HCT116 (cell line): ENCODE measurements at regions not wholly inside any gene's neighbourhood (a gene's known extent, or its start where the extent isn't known, plus 50 kb on each side); places are given as distances from the start of the nearest gene placed in this dataset.

ENCODE experiments used
- ATAC-seq: fragments of 200-7000 bp; cut with Tn5 transposase; 2 replicates; pipeline ENCODE4 v1.9.1; 2020; ENCODE audit warnings: mild to moderate bottlenecking, moderate library complexity
- BruUV-seq: library from RNA; stranded (reverse); fragments of 400-500 nt; replicated peaks from 2 replicates; lab custom pipeline; 2021; lab: Mats Ljungman, UMichigan
- CTCF ChIA-PET: fragments of 300-600 bp; sonication (Branson Sonifier 250); formaldehyde crosslinking; loops from one replicate; lab custom pipeline; 2021; ENCODE audit warnings: antibody characterized with exemption; lab: Charles Lee
- POLR2A ChIA-PET: fragments of 300-600, 350-600 bp; sonication (Branson Sonifier 250); formaldehyde crosslinking; loops from one replicate; lab custom pipeline; 2021; ENCODE audit warnings: antibody characterized with exemption; lab: Charles Lee
- RAD21 ChIA-PET, 2 experiments: fragments of 300-600 bp; sonication (Branson Sonifier 250); formaldehyde crosslinking; loops; one replicate each; lab custom pipeline; 2023; ENCODE audit warnings: low total read pairs in 2 of 2; ENCODE audit not compliant: uncharacterized antibody in 2 of 2, unreplicated experiment in 2 of 2, low non-redundant PET in 1 of 2; lab: Charles Lee
- DNase-seq: peaks from one replicate; pipeline ENCODE4 v3.0.0-alpha.2; 2010; ENCODE audit warnings: low read depth, low spot score
- H2AFZ ChIP-seq: fragments of 200-600 bp; shearing (Covaris generic), sonication (generic); 2 replicates; pipeline ENCODE4 v1.6.1; 2017; ENCODE audit warnings: low read depth, mixed run types, mixed read lengths, antibody characterized with exemption, low read length; ENCODE audit not compliant: poor library complexity, severe bottlenecking
- H3K27ac ChIP-seq: 2 replicates; pipeline ENCODE4 v1.5.1; 2012; ENCODE audit warnings: low read depth, low read length
- H3K27me3 ChIP-seq: fragments of 200-600 bp; sonication (generic); 2 replicates; pipeline ENCODE4 v1.6.1; 2016; ENCODE audit warnings: mixed run types, low read length, mixed read lengths; ENCODE audit not compliant: insufficient read depth
- H3K36me3 ChIP-seq, 2 experiments: fragments of 200-500 bp in 1 of 2; fragments of 200-600 bp in 1 of 2; sonication (Bioruptor generic) in 1 of 2; sonication (generic) in 1 of 2; 2 replicates each; pipeline versions ENCODE4 v1.5.1 to v1.6.1; 2014 to 2016; ENCODE audit warnings: low read length in 2 of 2, inconsistent platforms in 1 of 2, mixed read lengths in 1 of 2, mixed run types in 1 of 2; ENCODE audit not compliant: insufficient read depth in 2 of 2, control insufficient read depth in 1 of 2
- H3K4me1 ChIP-seq, 2 experiments: fragments of 200-600 bp in 1 of 2; sonication (generic) in 1 of 2; 2 replicates each; pipeline versions ENCODE4 v1.5.1 to v1.6.1; 2012 to 2017; ENCODE audit warnings: low read length in 2 of 2, inconsistent platforms in 1 of 2, mild to moderate bottlenecking in 1 of 2, mixed read lengths in 1 of 2, mixed run types in 1 of 2, moderate library complexity in 1 of 2; ENCODE audit not compliant: insufficient read depth in 2 of 2, control insufficient read depth in 1 of 2
- H3K4me2 ChIP-seq: fragments of 200-600 bp; sonication (generic); 2 replicates; pipeline ENCODE4 v1.6.1; 2017; ENCODE audit warnings: mixed run types, low read length, mixed read lengths
- H3K4me3 ChIP-seq, 2 experiments: fragments of 200-600 bp in 1 of 2; sonication (generic) in 1 of 2; replicated peaks in 1 of 2; 2 replicates each; pipeline ENCODE4 v1.5.1; 2011 to 2016; ENCODE audit warnings: low read length in 2 of 2, control low read depth in 1 of 2, low read depth in 1 of 2, mild to moderate bottlenecking in 1 of 2, mixed read lengths in 1 of 2, mixed run types in 1 of 2
- H3K79me2 ChIP-seq: fragments of 200-600 bp; sonication (generic); 2 replicates; pipeline ENCODE4 v1.6.1; 2017; ENCODE audit warnings: mild to moderate bottlenecking, mixed run types, low read length, moderate library complexity, mixed read lengths; ENCODE audit not compliant: insufficient read depth
- H3K9ac ChIP-seq: fragments of 200-600 bp; sonication (generic); 2 replicates; pipeline ENCODE4 v1.6.1; 2016; ENCODE audit warnings: low read length, mixed read lengths
- H3K9me2 ChIP-seq: fragments of 200-600 bp; sonication (generic), shearing (Covaris generic); 2 replicates; pipeline ENCODE4 v1.6.1; 2017; ENCODE audit warnings: mixed run types, mild to moderate bottlenecking, moderate library complexity; ENCODE audit not compliant: insufficient read depth
- H3K9me3 ChIP-seq, 2 experiments: fragments of 200-500 bp in 1 of 2; fragments of 200-600 bp in 1 of 2; sonication (Bioruptor generic) in 1 of 2; sonication (generic) in 1 of 2; 2 replicates each; pipeline ENCODE4 v1.6.1; 2014 to 2017; ENCODE audit warnings: low read length in 2 of 2, mixed read lengths in 2 of 2, inconsistent platforms in 1 of 2, low read depth in 1 of 2, mild to moderate bottlenecking in 1 of 2, mixed run types in 1 of 2, moderate library complexity in 1 of 2; ENCODE audit not compliant: control insufficient read depth in 1 of 2, insufficient read depth in 1 of 2
- H4K20me1 ChIP-seq: fragments of 200-600 bp; sonication (generic), shearing (Covaris generic); 2 replicates; pipeline ENCODE4 v1.6.1; 2017; ENCODE audit warnings: mixed run types, mild to moderate bottlenecking, moderate library complexity; ENCODE audit not compliant: insufficient read depth
- CBX3 ChIP-seq: IDR thresholded peaks from 2 replicates; pipeline ENCODE4 v1.6.1; 2012; ENCODE audit warnings: low read depth
- CEBPB ChIP-seq: IDR thresholded peaks from 2 replicates; pipeline ENCODE4 v1.6.1; 2012; ENCODE audit warnings: low read depth
- CTCF ChIP-seq, 3 experiments: fragments of 200-600 bp in 1 of 3; sonication (generic) in 1 of 3; IDR thresholded peaks in 2 of 3; conservative IDR thresholded peaks in 1 of 3; 2 replicates each; pipeline ENCODE4 v1.5.1; 2012 to 2017; ENCODE audit warnings: low read depth in 2 of 3, low read length in 2 of 3, antibody characterized with exemption in 1 of 3, borderline replicate concordance in 1 of 3, control low read depth in 1 of 3, mild to moderate bottlenecking in 1 of 3, mixed read lengths in 1 of 3, mixed run types in 1 of 3, moderate library complexity in 1 of 3; ENCODE audit not compliant: insufficient read depth in 1 of 3
- ELF1 ChIP-seq: IDR thresholded peaks from 2 replicates; pipeline ENCODE4 v1.6.1; 2012; ENCODE audit warnings: low read depth, borderline replicate concordance
- EZH2phosphoT487 ChIP-seq: fragments of 200-600 bp; IDR thresholded peaks from 2 replicates; pipeline ENCODE4 v1.6.1; 2018; ENCODE audit warnings: antibody characterized with exemption, borderline replicate concordance
- FOSL1 ChIP-seq: IDR thresholded peaks from 2 replicates; pipeline ENCODE4 v1.6.1; 2012; ENCODE audit warnings: low read depth
- JUND ChIP-seq: IDR thresholded peaks from 2 replicates; pipeline ENCODE4 v1.6.1; 2012
- MAX ChIP-seq: IDR thresholded peaks from 2 replicates; pipeline ENCODE4 v1.6.1; 2012
- POLR2A ChIP-seq: IDR thresholded peaks from 2 replicates; pipeline ENCODE4 v1.7.0; 2011; ENCODE audit warnings: borderline replicate concordance; ENCODE audit not compliant: insufficient read depth, insufficient read length; ENCODE audit errors: extremely low read depth
- POLR2AphosphoS5 ChIP-seq: IDR thresholded peaks from 2 replicates; pipeline ENCODE4 v1.6.1; 2011; ENCODE audit warnings: mild to moderate bottlenecking, low read depth, low read length, moderate library complexity
- RAD21 ChIP-seq: IDR thresholded peaks from 2 replicates; pipeline ENCODE4 v1.6.1; 2012; ENCODE audit warnings: low read depth, mild to moderate bottlenecking
- SIN3A ChIP-seq: IDR thresholded peaks from 2 replicates; pipeline ENCODE4 v1.6.1; 2012; ENCODE audit warnings: low read depth
- SRF ChIP-seq: IDR thresholded peaks from 2 replicates; pipeline ENCODE4 v1.6.1; 2012; ENCODE audit warnings: low read depth
- TCF7L2 ChIP-seq: IDR thresholded peaks from 2 replicates; pipeline ENCODE4 v1.7.0; 2011; ENCODE audit warnings: borderline replicate concordance, inconsistent platforms; ENCODE audit not compliant: insufficient read depth, insufficient read length; ENCODE audit errors: extremely low read depth
- YY1 ChIP-seq: IDR thresholded peaks from 2 replicates; pipeline ENCODE4 v1.6.1; 2011; ENCODE audit warnings: low read length, low read depth, moderate library complexity, mild to moderate bottlenecking; ENCODE audit not compliant: insufficient replicate concordance; ENCODE audit errors: extremely low read depth
- ZBTB33 ChIP-seq: IDR thresholded peaks from 2 replicates; pipeline ENCODE4 v1.6.1; 2011; ENCODE audit warnings: mild to moderate bottlenecking, low read length, moderate library complexity; ENCODE audit not compliant: insufficient replicate concordance; ENCODE audit errors: extremely low read depth
- ZFX ChIP-seq: fragments of 450-650 bp; IDR thresholded peaks from 2 replicates; pipeline ENCODE4 v1.6.1; 2017
- ZNF274 ChIP-seq: fragments of 200-500 bp; sonication (Bioruptor generic); IDR thresholded peaks from 2 replicates; pipeline ENCODE4 v1.6.1; 2014; ENCODE audit warnings: mild to moderate bottlenecking, low read depth, low read length, inconsistent platforms
- intact Hi-C: fragments of 100-400 bp; cut with micrococcal nuclease; formaldehyde crosslinking; loops from 2 replicates; pipeline ENCODE4 v1.10.0; 2022

GRCh38 chr10:63773106-63773505 lies 251.9 kb downstream of the REEP3 start:
- Histone ChIP-seq H2AFZ (no peak overlapping the region), H3K36me3 (no peaks in the 10 kb centered on the region), H3K79me2 (no peaks in the 10 kb centered on the region), H3K4me3 (no peak overlapping the region), H3K4me1 (no peaks in the 10 kb centered on the region), H3K9me3 (no peaks in the 10 kb centered on the region), H3K9me2 (no peaks in the 10 kb centered on the region), H4K20me1 (no peaks in the 10 kb centered on the region), H3K9ac (no peak overlapping the region), H3K4me2 (no peak overlapping the region), H3K27ac (no peak overlapping the region), H3K27me3 (no peaks in the 10 kb centered on the region)
- ChIA-PET POLR2A (no interaction called here), RAD21 (no interaction called here), CTCF (no interaction called here)
- TF ChIP-seq POLR2AphosphoS5 (no peak), SRF (no peak), FOSL1 (no peak), EZH2phosphoT487 (no peak), ZFX (no peak), POLR2A (no peak), JUND (no peak), CBX3 (no peak)
- ATAC-seq (no peak), DNase-seq (no peak)
- no TSS peak for BruUV-seq
- intact Hi-C loops: no loop called here

GRCh38 chr10:63773962-63774361 lies 252.8 kb downstream of the REEP3 start:
- no peaks in the 10 kb centered on the region for H3K9me2 ChIP-seq
- CTCF ChIA-PET: no interaction called here
- H3K4me1 ChIP-seq: no peaks in the 10 kb centered on the region
- BruUV-seq: no TSS peak
- RAD21 ChIA-PET: no interaction called here
- no peak overlapping the region for H3K27ac ChIP-seq
- no peaks in the 10 kb centered on the region for H3K36me3 ChIP-seq
- no peak overlapping the region for H3K4me3 ChIP-seq
- no peak overlapping the region for H3K9ac ChIP-seq
- ATAC-seq (no peak), DNase-seq (no peak)
- no peaks in the 10 kb centered on the region for H3K27me3 ChIP-seq
- intact Hi-C loops: no loop called here
- POLR2A ChIA-PET: no interaction called here
- H3K4me2 ChIP-seq: no peak overlapping the region
- no peaks in the 10 kb centered on the region for H4K20me1 ChIP-seq
- no peak overlapping the region for H2AFZ ChIP-seq
- no peaks in the 10 kb centered on the region for H3K9me3 ChIP-seq
- H3K79me2 ChIP-seq: no peaks in the 10 kb centered on the region
- TF ChIP-seq YY1 (no peak), ZNF274 (no peak), CTCF (IDR thresholded peaks at IDR 0.05 in 2 of 3, conservative IDR thresholded peaks at IDR 0.05 in 1 of 3; ENCODE audit: borderline replicate concordance in 1 of 3, insufficient read depth in 1 of 3, low read depth in 2 of 3, low read length in 2 of 3) (no peak), SIN3A (no peak), SRF (no peak), MAX (no peak), TCF7L2 (no peak), FOSL1 (no peak), ZBTB33 (no peak), ELF1 (no peak), CBX3 (no peak), CEBPB (no peak), RAD21 (no peak)
